ENCODE measurements at regions not wholly inside any gene's neighbourhood (a gene's known extent, or its start where the extent isn't known, plus 50 kb on each side); places are given as distances from the start of the nearest gene placed in this dataset.
"Not testable (repeated sequence)": the region's sequence is repeated elsewhere in the genome, so short reads cannot be mapped to it uniquely, and the experiment has no call there.

DNA sequence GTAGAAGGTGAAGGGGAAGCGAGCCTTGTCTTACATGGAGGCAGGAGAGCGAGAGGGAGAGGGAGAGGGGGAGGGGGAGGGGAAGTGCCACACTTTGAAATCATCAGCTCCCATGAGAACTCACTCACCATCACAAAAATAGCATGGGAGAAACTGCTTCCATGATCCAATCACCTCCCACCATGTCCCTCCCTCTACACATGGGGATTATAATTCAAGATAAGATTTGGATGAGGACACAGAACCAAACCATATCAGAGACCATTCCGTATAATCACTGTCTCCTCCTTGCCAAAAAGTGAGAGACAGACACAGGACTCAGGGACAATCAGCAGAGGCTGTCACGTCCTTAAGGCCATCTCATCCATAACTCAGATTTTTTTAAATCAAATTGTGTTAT, 187.7 kb upstream of the TAS2R1 start:
- DNase-seq (ENCODE audit: low spot score in 2 of 2) (no peak), FAIRE-seq (no peak)

DNA sequence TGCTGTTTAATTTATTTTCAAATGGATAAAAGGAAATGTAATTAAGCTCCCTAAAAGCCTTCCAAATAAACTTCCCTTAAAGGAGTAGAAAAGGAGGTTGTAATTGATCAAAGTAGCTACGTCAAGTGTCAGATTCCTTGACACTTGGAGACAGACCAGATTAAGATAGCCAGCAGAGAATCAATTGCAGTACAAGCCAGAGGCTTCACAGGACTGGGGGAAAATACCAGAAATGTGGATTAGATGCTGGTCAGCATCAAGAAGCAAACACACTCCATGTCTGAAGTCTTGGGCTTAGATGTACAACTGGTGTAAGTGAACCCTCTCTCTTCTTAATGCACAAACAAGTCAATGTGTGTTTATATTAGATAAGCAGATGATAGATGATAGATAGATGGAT, 184.9 kb upstream of the TAS2R1 start:
- FAIRE-seq, result no peak
- DNase-seq (ENCODE audit: low spot score in 2 of 2), result no peak

DNA sequence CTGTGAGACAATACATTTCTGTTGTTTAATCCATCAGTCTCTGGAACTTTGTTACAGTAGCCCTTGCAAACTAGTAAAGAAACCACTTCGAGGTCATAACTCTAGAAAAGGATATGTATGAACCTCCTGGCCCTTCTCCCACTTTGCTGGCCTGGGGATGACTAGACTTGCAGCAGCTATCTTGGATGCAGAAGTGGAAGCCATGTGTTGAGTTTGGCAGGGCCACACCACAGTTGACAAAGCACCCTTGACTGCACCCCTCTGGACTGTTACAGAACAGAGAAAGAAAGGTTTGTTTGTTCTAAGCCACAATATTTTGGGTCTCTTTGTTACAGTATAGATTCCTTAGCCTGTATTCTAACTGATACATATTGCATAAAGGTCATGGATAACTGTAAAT, 183.2 kb upstream of the TAS2R1 start:
- FAIRE-seq, result no peak

DNA sequence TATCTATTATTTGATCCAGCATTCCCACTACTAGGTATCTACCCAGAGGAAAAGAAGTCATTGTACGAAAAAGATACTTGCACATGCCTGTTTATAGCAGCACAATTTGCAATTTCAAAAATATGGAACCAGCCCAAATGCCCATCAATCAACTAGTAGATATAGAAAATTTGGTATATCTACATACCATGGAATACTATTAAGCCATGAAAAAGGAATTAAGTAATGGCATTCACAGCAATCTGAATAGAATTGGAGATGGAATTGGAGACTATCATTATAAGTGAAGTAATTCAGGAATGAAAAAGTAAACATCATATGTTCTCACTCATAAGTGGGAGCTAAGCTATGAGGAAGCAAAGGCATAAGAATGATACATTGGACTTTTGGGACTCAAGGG, 177.2 kb upstream of the TAS2R1 start:
- DNase-seq (ENCODE audit: low spot score in 2 of 2); FAIRE-seq: not testable (repeated sequence)

More for the DNA sequence above, 183.2 kb upstream of the TAS2R1 start:
- no peak for DNase-seq (ENCODE audit: low spot score in 2 of 2)

DNA sequence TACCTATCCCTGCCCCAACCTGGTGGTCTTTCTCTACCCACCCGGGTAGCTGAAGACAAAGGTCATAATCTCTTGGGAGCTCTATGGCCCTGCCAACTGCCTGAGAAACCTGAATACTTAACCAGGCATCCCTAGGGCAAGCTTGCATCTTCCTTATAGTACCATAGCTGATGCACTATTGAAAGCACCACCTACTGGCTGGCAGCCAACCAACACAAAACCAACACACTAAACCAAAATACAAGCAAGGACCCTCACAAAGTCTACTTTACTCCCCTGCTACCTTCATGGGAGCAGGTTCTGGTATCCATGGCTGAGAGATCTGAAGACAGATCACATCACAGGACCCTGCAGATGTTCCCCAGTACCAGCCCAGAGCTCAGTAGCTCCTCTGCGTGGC, 171.8 kb upstream of the TAS2R1 start:
- no peak for FAIRE-seq
- DNase-seq (ENCODE audit: low spot score in 2 of 2), result no peak

DNA sequence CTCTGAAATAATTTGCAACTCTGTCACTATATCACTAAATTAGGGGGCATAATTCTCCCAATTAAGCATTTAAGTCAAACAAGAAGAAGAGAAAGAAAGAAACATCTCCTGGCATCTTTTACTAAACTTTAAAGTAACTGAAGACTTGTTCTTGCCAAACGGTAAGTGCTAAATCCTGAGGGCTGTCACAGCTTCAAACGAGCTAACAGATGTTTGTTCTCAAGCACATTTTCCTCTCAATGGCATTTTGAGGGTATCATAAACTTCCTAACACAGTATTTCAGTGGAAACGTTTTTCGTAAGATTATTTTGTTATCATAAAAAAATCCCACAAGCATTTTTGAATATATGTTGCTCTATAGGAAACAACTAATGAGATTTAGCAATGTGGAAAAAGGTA, 169.5 kb upstream of the TAS2R1 start:
- DNase-seq (ENCODE audit: low spot score in 2 of 2), result no peak
- FAIRE-seq, result no peak

DNA sequence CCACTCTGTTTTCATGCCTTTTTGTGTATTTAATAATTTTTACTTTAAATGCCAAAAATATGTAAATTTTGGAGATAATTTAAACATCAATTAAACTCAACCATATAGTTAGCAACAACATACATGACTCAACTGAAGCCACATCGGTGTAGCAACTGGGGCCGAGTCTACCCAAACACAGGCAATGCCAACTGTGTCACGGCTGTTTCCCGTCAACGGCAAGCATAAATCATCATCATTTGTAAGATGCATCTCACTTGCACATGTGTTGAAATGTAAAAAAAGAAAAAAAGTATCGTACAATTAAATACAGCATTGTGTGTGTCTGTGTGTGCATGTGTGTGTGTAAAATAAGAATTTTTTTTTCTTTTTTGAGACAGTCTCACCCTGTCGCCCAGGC, 160.1 kb upstream of the TAS2R1 start:
- DNase-seq (ENCODE audit: low spot score in 2 of 2) (no peak), FAIRE-seq (no peak)

DNA sequence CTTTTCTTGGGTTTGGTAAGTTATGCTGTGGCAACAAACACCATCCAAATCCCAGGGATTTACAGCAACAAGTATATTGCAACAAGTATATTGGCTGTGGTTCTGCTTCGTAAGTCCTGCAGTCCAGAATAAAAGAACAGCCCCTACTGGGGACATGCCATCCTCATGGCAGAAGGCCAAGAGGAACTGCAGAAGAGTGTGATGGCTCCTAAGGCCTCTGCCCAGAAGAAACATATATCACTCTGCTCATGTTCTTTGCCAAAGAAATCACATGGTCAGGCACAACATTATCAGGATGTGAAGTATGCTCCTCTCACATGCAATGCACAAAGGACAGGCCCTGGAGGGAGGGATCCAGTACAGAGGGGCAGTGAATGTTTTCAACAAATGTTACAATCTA, 159.6 kb upstream of the TAS2R1 start:
- FAIRE-seq, result no peak

DNA sequence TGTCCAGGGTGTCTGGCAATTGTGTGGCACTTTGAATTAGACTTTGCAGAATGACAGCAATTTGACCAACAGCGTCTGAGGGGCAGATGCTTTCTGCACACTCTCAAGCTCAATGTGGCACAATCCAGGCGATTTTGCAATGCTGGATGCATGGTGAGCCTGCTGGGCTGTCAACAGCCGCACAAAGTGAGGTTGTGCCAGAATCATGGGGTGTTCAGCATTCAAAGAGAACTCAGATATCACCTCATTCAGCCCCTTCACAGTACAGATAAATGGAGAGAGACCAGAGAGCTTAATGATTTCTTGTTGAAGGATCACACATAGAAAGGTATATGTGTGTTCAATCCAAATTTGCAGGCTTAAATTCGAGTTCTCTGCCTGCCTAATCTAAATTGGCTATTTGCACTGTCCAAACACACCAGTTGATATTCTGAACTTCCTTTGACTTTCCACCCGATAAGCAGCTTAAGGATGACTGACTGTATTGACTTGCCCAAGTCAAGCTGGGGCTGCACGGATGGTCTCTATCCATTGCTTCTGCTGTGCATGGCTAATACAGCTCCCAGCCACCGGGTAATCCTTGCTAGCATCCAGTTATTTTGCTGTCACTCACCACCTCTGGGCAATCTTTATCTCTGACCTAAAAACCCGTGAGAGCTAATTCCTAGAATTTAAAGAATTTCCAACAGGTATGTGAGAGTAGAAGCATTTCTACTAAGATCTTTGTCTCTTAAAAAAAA, 157.9 kb upstream of the TAS2R1 start:
- no peak for DNase-seq (ENCODE audit: low spot score in 2 of 2)
- no peak for FAIRE-seq

More for the DNA sequence above, 159.6 kb upstream of the TAS2R1 start:
- no peak for DNase-seq (ENCODE audit: low spot score in 2 of 2)

DNA sequence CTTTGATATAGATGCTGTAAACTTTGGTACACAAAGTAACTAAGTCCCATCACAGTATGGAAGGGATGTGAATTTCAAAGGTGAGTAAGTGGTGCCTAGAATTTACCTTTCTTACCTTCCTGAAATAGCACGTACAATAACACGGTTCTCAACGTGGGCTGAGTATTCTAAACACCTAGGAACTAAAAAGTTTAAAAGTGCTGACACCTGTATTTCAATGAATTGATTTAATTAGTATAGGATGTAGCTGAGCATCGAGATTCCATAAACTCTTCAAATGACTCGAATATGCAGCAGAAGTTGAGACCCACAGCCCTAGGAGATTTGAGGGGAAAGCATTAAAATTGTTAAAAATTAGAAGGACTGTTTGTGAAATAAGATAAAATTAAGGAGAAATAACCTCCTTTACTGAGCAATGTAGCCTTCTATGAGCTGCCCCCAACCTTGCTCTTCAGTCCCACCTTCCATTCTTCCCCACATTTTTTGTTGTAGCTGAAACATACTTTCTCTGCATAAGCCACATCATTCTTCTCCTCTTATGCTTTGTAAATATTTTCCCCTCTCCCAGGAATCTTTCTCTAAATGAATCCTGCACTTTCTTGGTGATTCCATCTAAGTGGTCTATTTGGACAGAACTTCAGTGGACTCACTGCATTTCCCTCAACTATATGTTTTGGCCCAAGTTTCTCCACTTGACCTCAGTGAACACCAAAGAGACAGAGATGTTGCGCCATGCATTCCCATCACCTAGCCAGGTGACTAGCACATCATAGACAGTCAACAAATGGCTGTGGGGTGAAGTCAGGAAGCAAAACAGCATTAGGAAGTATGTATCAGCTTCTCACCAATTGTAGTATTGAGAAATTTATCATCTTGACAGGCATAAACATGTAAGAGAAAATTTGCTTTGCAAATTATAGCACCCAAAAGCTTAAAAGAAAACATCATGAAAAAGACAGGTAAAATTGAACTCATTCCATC, 156.5 kb upstream of the TAS2R1 start:
- DNase-seq (ENCODE audit: low spot score in 2 of 2), result no peak
- no peak for FAIRE-seq

DNA sequence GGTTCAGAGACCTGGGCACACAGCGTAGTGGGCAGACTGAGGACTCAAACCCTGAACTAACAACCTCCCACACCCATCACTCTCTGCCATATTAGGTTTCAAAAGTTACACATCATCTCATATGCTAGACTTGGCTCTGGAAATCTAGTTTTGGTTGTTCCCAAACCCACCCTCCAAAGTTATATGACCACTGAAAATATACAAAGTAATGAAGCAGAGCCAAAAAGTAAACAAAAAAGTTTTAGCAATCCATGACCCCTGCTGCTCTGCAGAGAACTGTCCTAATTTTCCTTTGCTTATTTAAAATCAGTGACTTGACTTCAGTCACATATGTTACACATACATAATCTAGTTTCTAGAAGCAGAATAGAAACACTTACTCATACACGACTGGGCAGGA, 155.6 kb upstream of the TAS2R1 start:
- FAIRE-seq, result no peak
- DNase-seq (ENCODE audit: low spot score in 2 of 2), result no peak

DNA sequence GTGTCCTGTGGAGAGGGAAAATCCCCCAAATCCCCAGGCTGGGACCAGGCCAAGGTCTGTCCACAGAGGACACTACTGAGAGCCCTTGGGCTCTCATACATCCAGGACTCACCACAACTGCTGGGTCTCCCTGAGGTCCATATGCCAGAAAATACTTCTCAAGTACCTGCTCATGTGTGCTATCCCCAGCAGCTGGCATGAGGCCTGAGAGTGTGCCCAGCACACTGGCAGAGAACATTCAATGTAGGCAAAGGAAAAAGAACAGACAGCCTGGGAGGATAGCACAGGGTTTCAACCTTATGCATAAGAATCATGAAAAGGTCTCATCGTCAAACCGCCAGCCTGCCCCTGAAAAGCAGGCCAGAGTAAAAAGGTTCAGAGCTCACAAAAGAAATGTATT, 154.1 kb upstream of the TAS2R1 start:
- DNase-seq (ENCODE audit: low spot score in 2 of 2), result no peak
- FAIRE-seq, result no peak

DNA sequence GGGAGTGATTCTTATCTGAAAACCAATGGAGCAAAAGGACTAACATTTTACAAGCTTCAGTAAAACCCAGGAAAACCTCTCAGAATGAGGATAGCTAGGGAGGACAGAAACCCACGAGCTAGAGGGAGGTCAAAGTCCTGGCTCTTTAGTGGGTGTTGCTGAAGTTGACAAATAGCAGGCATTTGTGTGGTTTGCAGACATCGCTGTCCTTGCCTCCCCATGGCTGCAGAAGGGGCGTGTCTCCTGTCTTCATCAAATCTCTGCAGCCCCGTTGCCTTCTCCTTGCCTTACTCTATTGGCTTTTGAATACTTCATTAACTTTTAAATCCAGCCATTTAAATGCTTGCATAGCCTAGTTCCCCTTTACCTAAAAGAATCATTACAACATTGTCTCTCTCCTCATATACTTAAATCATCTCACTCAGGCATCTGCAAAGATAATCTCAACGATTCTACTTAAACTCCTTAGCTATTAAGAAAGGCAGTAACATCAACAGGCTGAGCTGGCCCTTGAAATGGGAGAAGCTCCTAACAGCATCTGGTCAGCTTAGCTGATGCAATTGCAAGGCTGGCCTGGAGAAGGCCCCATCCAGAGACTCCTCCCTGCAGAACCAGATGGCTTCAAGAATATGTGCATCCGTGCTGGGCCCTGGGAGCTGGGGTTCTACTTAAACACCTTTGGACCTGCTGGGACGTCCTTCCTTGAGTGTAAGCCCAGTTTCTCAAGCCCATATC, 152.8 kb upstream of the TAS2R1 start:
- DNase-seq (ENCODE audit: low spot score in 2 of 2), result no peak
- no peak for FAIRE-seq

DNA sequence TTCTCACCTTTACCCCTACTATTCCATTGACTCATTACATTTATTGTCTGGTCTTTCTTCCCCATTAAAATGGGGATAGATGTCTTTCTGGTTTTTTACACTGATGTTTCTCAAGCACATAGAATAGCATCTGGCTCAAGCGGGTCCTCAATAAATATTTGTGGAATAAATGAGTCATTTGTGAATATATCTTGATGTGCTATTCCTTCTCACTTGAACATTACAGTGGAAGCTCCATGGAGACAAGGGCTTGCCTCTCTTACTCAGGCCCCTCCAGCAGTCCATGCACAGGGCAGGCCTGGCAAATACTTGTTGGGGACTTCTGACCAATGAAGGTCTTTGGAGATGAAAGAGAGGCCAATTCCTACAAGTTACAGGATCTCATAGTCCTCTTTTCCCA, 151.7 kb upstream of the TAS2R1 start:
- no peak for DNase-seq (ENCODE audit: low spot score in 2 of 2)
- no peak for FAIRE-seq

DNA sequence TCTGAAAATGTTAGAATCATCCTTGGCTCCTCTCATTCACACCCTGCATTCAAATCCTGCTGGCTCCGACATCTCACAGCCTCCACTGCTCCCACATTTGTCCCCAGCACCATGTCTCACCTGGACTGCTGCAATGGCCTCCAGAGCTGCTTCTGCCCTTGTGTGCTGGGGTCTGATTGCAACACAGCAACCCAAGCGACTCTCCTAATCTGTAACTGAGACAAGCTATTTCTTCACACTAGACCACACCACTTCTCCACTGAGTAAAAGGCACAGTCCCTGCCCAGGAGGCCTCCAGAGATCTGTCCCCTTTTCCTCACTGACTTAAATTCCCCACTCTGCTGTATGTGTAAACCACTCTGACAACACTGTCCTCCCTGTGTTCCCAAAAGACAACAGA, 151.1 kb upstream of the TAS2R1 start:
- DNase-seq (ENCODE audit: low spot score in 2 of 2) (no peak), FAIRE-seq (no peak)

DNA sequence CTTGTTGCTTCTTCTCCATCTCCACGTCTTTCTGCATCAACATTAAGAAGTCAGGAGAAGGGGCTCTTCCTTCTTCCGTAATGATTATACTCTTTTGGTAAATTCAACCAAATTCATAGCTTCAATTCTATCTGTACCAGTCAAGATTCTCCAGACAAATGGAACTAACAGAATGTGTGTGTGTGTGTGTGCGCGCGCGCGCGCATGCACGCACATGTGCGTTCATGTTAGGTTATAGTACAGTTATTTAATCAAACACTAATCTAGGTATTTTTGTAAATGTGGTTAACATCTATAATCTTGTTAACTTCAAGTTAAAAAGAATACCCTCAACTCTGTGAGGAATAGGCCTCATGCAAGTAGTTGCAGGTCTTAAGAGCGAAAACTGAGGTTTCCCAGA, 150.3 kb upstream of the TAS2R1 start:
- DNase-seq (ENCODE audit: low spot score in 2 of 2) (no peak), FAIRE-seq (no peak)

DNA sequence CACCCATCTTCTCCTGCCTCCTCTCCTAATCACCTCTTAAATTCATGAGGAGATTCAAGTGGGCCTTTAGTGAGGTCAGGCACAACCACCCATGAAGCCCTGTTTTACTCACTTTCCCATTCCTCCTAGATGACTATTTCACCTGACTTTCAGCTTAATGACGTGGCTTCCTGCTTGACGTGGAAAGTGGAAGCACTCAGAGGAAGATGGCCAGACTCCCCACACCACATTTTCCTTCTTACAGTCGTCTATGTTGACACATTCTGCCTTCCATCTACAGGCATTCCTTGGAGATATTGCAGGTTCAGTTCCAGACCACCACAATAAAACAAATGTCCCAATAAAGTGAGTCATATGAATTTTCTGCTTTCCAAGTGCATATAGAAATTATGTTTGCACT, 146.4 kb upstream of the TAS2R1 start:
- FAIRE-seq, result no peak
- no peak for DNase-seq (ENCODE audit: low spot score in 2 of 2)

DNA sequence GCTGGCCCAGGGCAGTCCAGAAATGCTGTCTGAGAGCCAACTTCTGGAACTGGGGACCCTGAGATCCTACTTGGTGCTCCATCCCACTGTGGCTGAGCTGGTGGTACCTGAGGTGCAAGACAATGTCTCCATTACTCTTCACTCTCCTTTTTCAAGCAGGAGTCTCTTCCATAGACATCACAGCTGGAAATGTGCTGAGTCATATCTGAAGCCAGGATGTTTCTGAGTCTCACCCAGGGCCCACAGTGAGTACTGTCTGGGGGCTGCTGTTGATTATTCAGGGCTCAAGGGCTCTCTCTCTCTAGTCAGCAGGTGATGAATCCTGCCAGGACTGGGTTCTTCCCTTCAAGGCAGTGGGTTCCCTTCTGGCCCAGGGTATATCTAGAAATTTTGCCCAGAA, 145.2 kb upstream of the TAS2R1 start:
- DNase-seq (ENCODE audit: low spot score in 2 of 2), result no peak
- no peak for FAIRE-seq

DNA sequence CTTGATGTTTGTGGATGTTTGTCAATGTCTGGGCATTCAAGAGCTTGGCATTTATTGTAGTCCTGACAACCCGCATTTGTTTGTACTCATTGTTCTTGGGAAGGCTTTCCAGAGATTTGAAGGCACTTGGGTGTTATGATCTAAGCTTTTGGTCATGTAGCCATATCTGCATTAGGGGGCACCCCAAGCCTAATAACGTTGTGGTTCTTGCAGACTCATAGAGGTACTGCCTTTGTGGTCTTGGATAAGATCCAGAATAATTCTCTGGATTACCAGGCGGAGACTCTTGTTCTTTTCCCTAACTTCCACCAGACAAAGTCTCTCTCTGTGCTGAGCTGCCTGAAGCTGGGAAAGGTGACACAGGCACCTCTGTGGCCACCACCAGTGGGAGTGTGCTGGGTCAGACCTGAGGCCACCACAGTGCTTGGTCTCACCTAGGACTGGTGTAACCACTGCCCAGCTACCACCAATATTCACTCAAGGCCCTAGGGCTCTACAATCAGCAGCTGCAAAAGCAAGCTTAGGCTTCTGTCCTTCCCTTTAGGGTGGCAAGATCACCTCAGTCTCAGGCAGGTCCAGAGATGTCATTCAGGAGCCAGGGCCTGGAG, 144.4 kb upstream of the TAS2R1 start:
- no peak for FAIRE-seq
- DNase-seq (ENCODE audit: low spot score in 2 of 2), result no peak

DNA sequence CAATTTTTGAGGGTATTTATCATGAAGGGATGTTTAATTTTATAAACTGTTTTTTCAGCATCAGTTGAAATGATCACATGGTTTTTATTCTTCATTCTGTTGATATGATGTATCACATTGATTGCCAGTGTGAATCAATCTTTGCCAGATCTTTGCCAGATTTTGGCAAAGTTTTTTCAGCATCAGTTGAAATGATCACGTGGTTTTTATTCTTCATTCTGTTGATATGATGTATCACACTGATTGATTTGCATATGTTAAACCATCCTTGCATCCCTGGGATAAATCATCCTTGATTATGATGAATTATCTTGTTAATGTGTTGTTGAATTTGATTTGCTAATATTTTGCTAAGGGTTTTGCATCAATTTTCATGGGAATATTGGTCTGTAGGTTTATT, 140.9 kb upstream of the TAS2R1 start:
- DNase-seq (ENCODE audit: low spot score in 2 of 2) (no peak), FAIRE-seq (no peak)

DNA sequence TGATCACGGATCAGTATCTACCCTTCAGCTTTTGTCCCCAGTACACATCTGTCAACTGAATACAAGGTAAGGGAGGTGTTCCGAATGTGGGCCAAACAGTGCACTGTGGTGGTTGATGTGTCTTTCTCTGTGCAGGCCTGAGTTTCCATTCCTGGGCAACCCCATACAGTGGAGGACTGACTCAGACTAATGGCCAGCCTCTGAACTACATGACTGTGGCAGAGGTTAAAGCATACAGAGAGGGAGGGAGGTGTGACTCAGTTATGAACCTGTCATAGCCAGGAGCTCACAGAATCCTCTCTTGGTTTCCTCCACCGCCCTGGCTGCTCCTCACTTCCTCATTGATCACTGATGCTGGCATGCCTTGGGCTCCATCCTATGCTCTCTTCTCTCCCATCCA, 136.4 kb upstream of the TAS2R1 start:
- no peak for FAIRE-seq
- DNase-seq (ENCODE audit: low spot score in 2 of 2), result no peak
